ENCODE measurements at regions not wholly inside any gene's neighbourhood (a gene's known extent, or its start where the extent isn't known, plus 50 kb on each side); places are given as distances from the start of the nearest gene placed in this dataset.

DNA sequence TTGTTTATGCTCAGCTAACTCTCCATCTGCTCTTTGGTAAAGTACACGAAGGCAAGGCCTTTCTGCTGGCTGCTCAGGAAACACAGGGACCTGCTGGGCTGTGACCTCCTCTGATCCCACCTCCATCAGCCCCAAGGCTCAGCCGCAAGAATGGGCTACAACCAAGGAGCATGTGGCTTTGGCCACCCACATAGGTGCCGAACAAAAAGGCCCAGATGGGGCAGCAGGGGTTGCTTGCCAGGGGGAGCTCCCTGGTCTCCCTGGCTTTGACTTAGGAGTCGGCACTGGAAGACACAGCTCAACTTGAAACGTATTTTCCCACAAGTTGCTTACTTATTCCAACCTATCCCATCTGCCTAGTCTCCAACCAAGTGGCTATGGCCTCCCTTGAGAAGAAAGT lies 461.1 kb downstream of the ICE1 start:
- no peaks in the 10 kb centered on the region for H3K9me3 Mint-ChIP-seq
- no peaks in the 10 kb centered on the region for H3K36me3 Mint-ChIP-seq (ENCODE audit: low read depth)
- H3K4me1 Mint-ChIP-seq = no peaks in the 10 kb centered on the region
- H3K27me3 Mint-ChIP-seq = peaks cover 6% of the 10 kb centered on the region
- ATAC-seq (ENCODE audit: low read depth) (no peak), DNase-seq (no peak)
- TF ChIP-seq, protein P1, sequence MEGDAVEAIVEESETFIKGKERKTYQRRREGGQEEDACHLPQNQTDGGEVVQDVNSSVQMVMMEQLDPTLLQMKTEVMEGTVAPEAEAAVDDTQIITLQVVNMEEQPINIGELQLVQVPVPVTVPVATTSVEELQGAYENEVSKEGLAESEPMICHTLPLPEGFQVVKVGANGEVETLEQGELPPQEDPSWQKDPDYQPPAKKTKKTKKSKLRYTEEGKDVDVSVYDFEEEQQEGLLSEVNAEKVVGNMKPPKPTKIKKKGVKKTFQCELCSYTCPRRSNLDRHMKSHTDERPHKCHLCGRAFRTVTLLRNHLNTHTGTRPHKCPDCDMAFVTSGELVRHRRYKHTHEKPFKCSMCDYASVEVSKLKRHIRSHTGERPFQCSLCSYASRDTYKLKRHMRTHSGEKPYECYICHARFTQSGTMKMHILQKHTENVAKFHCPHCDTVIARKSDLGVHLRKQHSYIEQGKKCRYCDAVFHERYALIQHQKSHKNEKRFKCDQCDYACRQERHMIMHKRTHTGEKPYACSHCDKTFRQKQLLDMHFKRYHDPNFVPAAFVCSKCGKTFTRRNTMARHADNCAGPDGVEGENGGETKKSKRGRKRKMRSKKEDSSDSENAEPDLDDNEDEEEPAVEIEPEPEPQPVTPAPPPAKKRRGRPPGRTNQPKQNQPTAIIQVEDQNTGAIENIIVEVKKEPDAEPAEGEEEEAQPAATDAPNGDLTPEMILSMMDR (IDR thresholded peaks at IDR 0.05) = no peak
- H3K4me3 Mint-ChIP-seq = no peak overlapping the region
- ChIA-PET CTCF (interaction anchor here (3.8 kb wide), 1 partner anchor 387 kb away, joined by 19 read pairs; no protein-coding TSS in a partner anchor), POLR2A (no interaction called here)
- no peak overlapping the region for H3K27ac Mint-ChIP-seq
- intact Hi-C loops (cut with micrococcal nuclease) = loop anchor here (10.0 kb wide), 1 partner anchor 249 kb away; no protein-coding TSS in a partner anchor

DNA sequence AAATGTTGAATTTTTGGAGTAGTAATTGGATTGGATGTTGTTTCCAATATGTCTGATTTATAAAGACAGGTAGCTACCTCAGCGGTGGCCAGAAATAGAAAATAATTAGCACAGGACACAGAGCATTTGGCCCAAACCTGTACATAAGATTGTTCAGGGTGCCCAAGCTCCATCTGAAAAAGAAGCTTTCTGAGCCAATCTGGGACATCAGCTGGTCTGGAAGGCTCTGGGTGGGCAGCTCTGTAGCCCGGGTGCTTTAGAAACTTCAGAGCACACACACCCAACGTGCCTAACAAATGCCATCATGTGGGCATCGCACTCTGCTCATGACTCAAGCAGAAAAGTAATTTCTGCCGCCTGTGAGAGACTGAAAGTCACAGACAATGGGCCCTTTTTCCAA lies 460.7 kb downstream of the ICE1 start:
- Mint-ChIP-seq H3K4me1 (no peaks in the 10 kb centered on the region), H3K4me3 (no peak overlapping the region), H3K36me3 (ENCODE audit: low read depth) (no peaks in the 10 kb centered on the region), H3K9me3 (no peaks in the 10 kb centered on the region), H3K27me3 (peaks cover 6% of the 10 kb centered on the region), H3K27ac (no peak overlapping the region)
- POLR2A ChIA-PET = no interaction called here
- TF ChIP-seq, protein P1 (IDR thresholded peaks at IDR 0.05) = no peak
- ATAC-seq (ENCODE audit: low read depth) (no peak), DNase-seq (no peak)
- CTCF ChIA-PET = interaction anchor here (3.8 kb wide), 1 partner anchor 387 kb away, joined by 19 read pairs; no protein-coding TSS in a partner anchor
- intact Hi-C loops (cut with micrococcal nuclease) = loop anchor here (10.0 kb wide), 1 partner anchor 248 kb away; no protein-coding TSS in a partner anchor

DNA sequence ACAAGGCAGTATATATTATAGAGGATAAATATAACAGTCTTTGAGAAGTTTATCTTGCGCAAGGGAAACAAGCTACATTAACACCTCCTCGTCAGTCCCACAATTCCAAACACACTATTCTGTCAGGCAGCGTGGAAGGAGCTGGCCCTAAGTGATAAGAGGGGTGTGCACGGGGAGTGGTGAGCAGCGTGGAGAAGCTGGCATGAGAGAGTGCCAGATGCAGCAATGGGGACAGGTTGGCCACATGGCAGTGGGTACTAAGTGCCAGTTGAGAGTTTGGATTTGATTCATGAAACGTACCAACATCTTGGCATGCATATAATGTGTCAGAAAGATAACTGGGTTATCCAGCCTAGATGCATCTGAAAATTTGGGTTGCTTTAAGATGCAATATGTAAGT lies 460.2 kb downstream of the ICE1 start:
- TF ChIP-seq, protein P1 (IDR thresholded peaks at IDR 0.05) = no peak
- no peaks in the 10 kb centered on the region for H3K9me3 Mint-ChIP-seq
- intact Hi-C loops (cut with micrococcal nuclease) = loop anchor here (10.0 kb wide), 1 partner anchor 248 kb away; no protein-coding TSS in a partner anchor
- no peaks in the 10 kb centered on the region for H3K36me3 Mint-ChIP-seq (ENCODE audit: low read depth)
- no peak overlapping the region for H3K4me3 Mint-ChIP-seq
- DNase-seq = no peak
- H3K27me3 Mint-ChIP-seq = peaks cover 6% of the 10 kb centered on the region
- ATAC-seq (ENCODE audit: low read depth) = no peak
- H3K4me1 Mint-ChIP-seq = no peaks in the 10 kb centered on the region
- ChIA-PET POLR2A (no interaction called here), CTCF (interaction anchor here (3.8 kb wide), 1 partner anchor 386 kb away, joined by 19 read pairs; no protein-coding TSS in a partner anchor)
- no peak overlapping the region for H3K27ac Mint-ChIP-seq

DNA sequence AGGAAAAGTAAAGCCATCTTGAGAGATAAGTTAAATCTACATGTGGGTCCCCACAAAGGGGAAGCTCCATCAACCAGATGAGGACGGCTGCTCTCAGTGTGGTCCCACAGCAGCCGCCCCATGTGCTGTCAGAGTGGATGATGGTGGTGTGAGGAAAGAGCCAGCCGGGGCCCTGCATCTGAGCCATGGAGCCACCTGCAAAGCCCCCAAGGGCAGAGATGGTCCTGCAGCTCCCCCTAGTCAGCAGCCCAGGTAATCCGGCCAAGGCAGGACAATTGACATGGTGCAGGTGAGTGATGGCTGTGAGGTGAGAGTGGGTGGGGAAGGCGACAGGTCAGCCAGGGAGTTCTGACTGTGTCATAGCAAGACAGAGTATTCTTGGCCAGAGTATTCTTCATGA lies 458.8 kb downstream of the ICE1 start:
- H3K36me3 Mint-ChIP-seq (ENCODE audit: low read depth) = no peaks in the 10 kb centered on the region
- intact Hi-C loops (cut with micrococcal nuclease) = loop anchor here (1.0 to 10.0 kb wide), 3 partner anchors 246 to 389 kb away; no protein-coding TSS in a partner anchor
- DNase-seq (no peak), ATAC-seq (ENCODE audit: low read depth) (no peak)
- H3K4me1 Mint-ChIP-seq = no peaks in the 10 kb centered on the region
- peaks cover 10% of the 10 kb centered on the region for H3K27me3 Mint-ChIP-seq
- ChIA-PET POLR2A (no interaction called here), CTCF (interaction anchor here (1.1 to 3.8 kb wide), 2 partner anchors 385 to 741 kb away, joined by 3 to 19 read pairs; no protein-coding TSS in a partner anchor)
- no peak overlapping the region for H3K27ac Mint-ChIP-seq
- no peak overlapping the region for H3K4me3 Mint-ChIP-seq
- no peaks in the 10 kb centered on the region for H3K9me3 Mint-ChIP-seq
- TF ChIP-seq, protein P1 (IDR thresholded peaks at IDR 0.05) = no peak

DNA sequence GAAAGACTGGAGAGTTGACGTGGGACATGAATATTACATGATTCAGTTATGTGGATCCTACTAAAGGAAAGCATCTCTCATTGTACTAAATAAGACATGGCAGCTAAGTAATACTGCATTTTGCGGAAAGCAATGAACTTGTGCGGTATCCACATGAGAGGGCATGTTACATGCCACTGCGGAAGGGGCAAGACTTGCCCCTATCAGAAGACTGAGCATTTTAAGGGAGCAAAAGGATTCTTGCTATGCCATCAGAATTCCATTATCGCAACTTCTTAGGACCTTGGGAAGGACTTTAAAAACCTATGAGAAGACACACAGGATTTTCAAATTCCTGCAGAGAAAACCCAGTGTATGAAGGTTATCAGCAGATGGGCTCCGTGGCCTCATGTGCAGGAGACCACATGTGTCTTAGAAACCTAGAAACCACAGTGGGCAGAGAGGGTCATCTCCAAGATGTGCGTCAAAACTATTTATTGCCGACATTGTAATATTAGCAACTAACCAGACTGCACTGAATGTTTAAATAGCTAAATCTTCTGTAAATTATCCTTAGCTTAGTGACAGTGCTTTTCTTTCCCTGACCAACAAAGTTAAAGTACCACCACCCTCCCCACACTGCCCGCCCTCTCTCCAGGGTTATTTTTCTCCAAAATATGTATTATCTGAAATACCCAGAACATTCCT lies 457.7 kb downstream of the ICE1 start:
- no peak for DNase-seq
- no peaks in the 10 kb centered on the region for H3K4me1 Mint-ChIP-seq
- no peak overlapping the region for H3K27ac Mint-ChIP-seq
- TF ChIP-seq, protein P1 (IDR thresholded peaks at IDR 0.05) = no peak
- H3K27me3 Mint-ChIP-seq = peaks cover 12% of the 10 kb centered on the region
- H3K36me3 Mint-ChIP-seq (ENCODE audit: low read depth) = no peaks in the 10 kb centered on the region
- no peak for ATAC-seq (ENCODE audit: low read depth)
- no peaks in the 10 kb centered on the region for H3K9me3 Mint-ChIP-seq
- POLR2A ChIA-PET = no interaction called here
- H3K4me3 Mint-ChIP-seq = no peak overlapping the region
- intact Hi-C loops (cut with micrococcal nuclease) = loop anchor here (10.0 kb wide), 1 partner anchor 245 kb away; no protein-coding TSS in a partner anchor
- CTCF ChIA-PET = interaction anchor here (1.1 to 3.8 kb wide), 2 partner anchors 384 to 740 kb away, joined by 3 to 19 read pairs; no protein-coding TSS in a partner anchor
